GM12892 (cell line): ENCODE measurements at regions not wholly inside any gene's neighbourhood (a gene's known extent, or its start where the extent isn't known, plus 50 kb on each side); places are given as distances from the start of the nearest gene placed in this dataset.

Source experiments
- POLR2A ChIP-seq: IDR thresholded peaks from 2 replicates; pipeline ENCODE4 v1.6.1; 2011; ENCODE audit warnings: low read depth, low read length, control low read depth
- POLR2AphosphoS5 ChIP-seq: IDR thresholded peaks from 2 replicates; pipeline ENCODE4 v1.6.1; 2011; ENCODE audit warnings: low read depth, low read length, control low read depth
- TAF1 ChIP-seq: IDR thresholded peaks from 2 replicates; pipeline ENCODE4 v1.6.1; 2011; ENCODE audit warnings: low read depth, mild to moderate bottlenecking, control low read depth, low read length, borderline replicate concordance

DNA sequence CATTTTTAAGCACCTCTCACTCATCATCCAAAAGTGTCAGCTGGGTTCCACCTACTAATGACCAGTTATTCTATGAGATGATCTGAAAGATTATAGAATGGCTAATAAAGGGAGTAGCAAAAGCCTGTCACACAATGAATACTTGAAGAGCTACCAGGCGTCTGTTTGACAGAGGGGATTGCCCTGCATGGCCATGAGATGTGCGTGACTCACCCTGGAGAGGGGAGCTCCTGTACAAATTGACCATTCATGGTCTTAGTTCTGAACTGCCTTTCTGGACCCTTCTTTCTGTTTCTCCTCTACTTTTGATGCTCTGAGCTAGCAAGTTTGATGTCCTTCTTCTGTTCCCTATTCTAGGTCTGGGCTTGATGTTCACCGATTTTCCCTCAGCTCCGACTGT is 85.2 kb upstream of the ABCD3 start:
- TF ChIP-seq POLR2A = no peak
- no peak for TF ChIP-seq POLR2AphosphoS5
- no peak for TF ChIP-seq TAF1
